ENCODE measurements at regions not wholly inside any gene's neighbourhood (a gene's known extent, or its start where the extent isn't known, plus 50 kb on each side); places are given as distances from the start of the nearest gene placed in this dataset.

- no peak overlapping the region for H2AFZ ChIP-seq (ENCODE audit: low read length)
- H2BK15ac ChIP-seq (ENCODE audit: low read depth, low read length): no peak overlapping the region
- H3K36me3 Mint-ChIP-seq (ENCODE audit: insufficient read depth in 1 of 3, low read depth in 3 of 3): no peaks in the 10 kb centered on the region
- no peaks in the 10 kb centered on the region for H3K79me1 ChIP-seq (ENCODE audit: insufficient read depth, low read depth, low read length, poor library complexity, severe bottlenecking)
- H4K5ac ChIP-seq (ENCODE audit: insufficient read length, low read depth, low read length): no peak overlapping the region
- no peak overlapping the region for H3T11ph ChIP-seq (ENCODE audit: low read length)
- H3K18ac ChIP-seq (ENCODE audit: insufficient read length, low read depth, low read length): no peak overlapping the region
- H2BK5ac ChIP-seq (ENCODE audit: insufficient read length, low read length): no peak overlapping the region
- no peak overlapping the region for H2BK20ac ChIP-seq (ENCODE audit: low read depth, low read length, poor library complexity, severe bottlenecking)
- no peak overlapping the region for H3K9ac ChIP-seq (ENCODE audit: extremely low read depth, insufficient read length, low read length)
- H3K27me3 ChIP-seq (ENCODE audit: insufficient read depth, low read length): no peaks in the 10 kb centered on the region
- no peaks in the 10 kb centered on the region for H3K27me3 Mint-ChIP-seq (ENCODE audit: low read depth)
- TF ChIP-seq CTCF (conservative IDR thresholded peaks at IDR 0.05): no peak
- WGBS (ENCODE audit: extremely low coverage, insufficient read length, low lambda C conversion rate): no CpG with 5 or more reads among the region's 1 CpG
- no peaks in the 10 kb centered on the region for H3K9me3 Mint-ChIP-seq
- no peak overlapping the region for H4K91ac ChIP-seq (ENCODE audit: insufficient read length, low read depth, low read length)
- no peak overlapping the region for H4K8ac ChIP-seq (replicated peaks; ENCODE audit: insufficient read length, low read depth, low read length)
- H3K79me2 ChIP-seq (ENCODE audit: insufficient read depth, low read length): no peaks in the 10 kb centered on the region
- no peaks in the 10 kb centered on the region for H3K4me1 ChIP-seq (ENCODE audit: insufficient read depth, low read length)
- H2BK12ac ChIP-seq (ENCODE audit: insufficient read length, low read depth, low read length): no peak overlapping the region
- DNase-seq: no peak
- no peak overlapping the region for H3K56ac ChIP-seq (ENCODE audit: insufficient read length, low read depth, low read length)
- no peak overlapping the region for H3K14ac ChIP-seq (ENCODE audit: insufficient read depth, low read length)
- no peak overlapping the region for H3K4me3 Mint-ChIP-seq
- no peaks in the 10 kb centered on the region for H3K9me3 ChIP-seq (ENCODE audit: control insufficient read depth, low read depth, low read length)
- H3K4me2 ChIP-seq (ENCODE audit: insufficient read depth, insufficient read length, low read length): no peak overlapping the region
- no peak overlapping the region for H3K27ac ChIP-seq (ENCODE audit: insufficient read length, low read depth, low read length)
- H3K27ac Mint-ChIP-seq: no peak overlapping the region
- no peak overlapping the region for H2AK5ac ChIP-seq (ENCODE audit: insufficient read length, low read length)
- no peaks in the 10 kb centered on the region for H3K23me2 ChIP-seq (ENCODE audit: insufficient read length, low read depth, low read length, poor library complexity, severe bottlenecking)
- no peaks in the 10 kb centered on the region for H3K4me1 Mint-ChIP-seq
- H3K4ac ChIP-seq (ENCODE audit: low read depth, low read length): no peak overlapping the region
- H2BK120ac ChIP-seq (ENCODE audit: low read depth, low read length, poor library complexity, severe bottlenecking): no peak overlapping the region
- no peak overlapping the region for H3K23ac ChIP-seq (ENCODE audit: insufficient read length, low read depth, low read length)
- no peaks in the 10 kb centered on the region for H4K20me1 ChIP-seq (ENCODE audit: control insufficient read depth, insufficient read depth, insufficient read length)
Measured at GRCh38 chr4:116320859-116321258, 764.5 kb downstream of the TRAM1L1 start.
